Neuronal stem cell (in vitro differentiated cells): ENCODE measurements at regions not wholly inside any gene's neighbourhood (a gene's known extent, or its start where the extent isn't known, plus 50 kb on each side); places are given as distances from the start of the nearest gene placed in this dataset.

Experiments
- DNase-seq: peaks from one replicate; pipeline ENCODE4 v3.0.0-alpha.2; 2013; ENCODE audit warnings: low spot score
- H2AFZ ChIP-seq: one replicate; pipeline ENCODE4 v1.6.1; 2013; ENCODE audit warnings: mild to moderate bottlenecking, low read length, inconsistent platforms
- H2AK5ac ChIP-seq: 2 replicates; pipeline ENCODE4 v1.6.1; 2013; ENCODE audit warnings: low read depth, mild to moderate bottlenecking, inconsistent platforms, low read length, moderate library complexity, mixed read lengths
- H2BK120ac ChIP-seq: 2 replicates; pipeline ENCODE4 v1.6.1; 2013; ENCODE audit warnings: low read depth, mild to moderate bottlenecking, inconsistent platforms, low read length, moderate library complexity, mixed read lengths
- H2BK12ac ChIP-seq: one replicate; pipeline ENCODE4 v1.6.1; 2013; ENCODE audit warnings: low read length, inconsistent platforms
- H2BK15ac ChIP-seq: 2 replicates; pipeline ENCODE4 v1.6.1; 2013; ENCODE audit warnings: mild to moderate bottlenecking, low read length, inconsistent platforms, mixed read lengths
- H2BK5ac ChIP-seq: one replicate; pipeline ENCODE4 v1.6.1; 2013; ENCODE audit warnings: inconsistent platforms, mild to moderate bottlenecking, low read length, moderate library complexity
- H3K14ac ChIP-seq: one replicate; pipeline ENCODE4 v1.6.1; 2013; ENCODE audit warnings: low read length, inconsistent platforms
- H3K18ac ChIP-seq: 2 replicates; pipeline ENCODE4 v1.6.1; 2013; ENCODE audit warnings: low read length, inconsistent platforms
- H3K23ac ChIP-seq: 2 replicates; pipeline ENCODE4 v1.6.1; 2013; ENCODE audit warnings: low read depth, mild to moderate bottlenecking, mixed read lengths, low read length, inconsistent platforms; ENCODE audit not compliant: poor library complexity
- H3K27ac ChIP-seq: replicated peaks from 3 replicates; pipeline ENCODE4 v1.5.1; 2013; ENCODE audit warnings: low read length, inconsistent platforms
- H3K27me3 ChIP-seq, 3 experiments: 2 replicates each; pipeline ENCODE4 v1.6.1; 2013; ENCODE audit warnings: low read length in 3 of 3, mild to moderate bottlenecking in 2 of 3, inconsistent platforms in 1 of 3, low read depth in 1 of 3, mixed read lengths in 1 of 3, moderate library complexity in 1 of 3; ENCODE audit not compliant: control insufficient read depth in 3 of 3, insufficient read depth in 3 of 3
- H3K36me3 ChIP-seq, 2 donors: replicated peaks in 1 of 2; 2 replicates each; pipeline ENCODE4 v1.6.1; 2013; ENCODE audit warnings: low read length in 2 of 2; ENCODE audit not compliant: control insufficient read depth in 2 of 2, insufficient read depth in 2 of 2
- H3K4ac ChIP-seq: 2 replicates; pipeline ENCODE4 v1.6.1; 2013; ENCODE audit warnings: inconsistent platforms, mild to moderate bottlenecking, low read length, moderate library complexity
- H3K4me1 ChIP-seq, 2 donors: 1 replicate in 1 of 2; 2 replicates in 1 of 2; pipeline ENCODE4 v1.6.1; 2013; ENCODE audit warnings: low read length in 2 of 2, low read depth in 1 of 2; ENCODE audit not compliant: control insufficient read depth in 2 of 2, insufficient read depth in 1 of 2
- H3K4me2 ChIP-seq: one replicate; pipeline ENCODE4 v1.6.1; 2013; ENCODE audit warnings: mild to moderate bottlenecking, low read length, inconsistent platforms; ENCODE audit not compliant: insufficient read depth, poor library complexity, severe bottlenecking
- H3K4me3 ChIP-seq, 2 donors: 2 replicates each; pipeline ENCODE4 v1.5.1; 2013; ENCODE audit warnings: low read length in 2 of 2, mild to moderate bottlenecking in 2 of 2, inconsistent platforms in 1 of 2, moderate library complexity in 1 of 2
- H3K79me1 ChIP-seq: one replicate; pipeline ENCODE4 v1.6.1; 2013; ENCODE audit warnings: low read depth, mild to moderate bottlenecking, inconsistent platforms, low read length, moderate library complexity
- H3K9ac ChIP-seq: one replicate; pipeline ENCODE4 v1.6.1; 2013; ENCODE audit warnings: mild to moderate bottlenecking, low read depth, low read length, inconsistent platforms; ENCODE audit not compliant: poor library complexity
- H3K9me3 ChIP-seq, 2 donors: replicated peaks in 1 of 2; 2 replicates each; pipeline versions ENCODE3 to v1.6.1; 2013; ENCODE audit warnings: low read length in 2 of 2, mild to moderate bottlenecking in 2 of 2, inconsistent platforms in 1 of 2, low read depth in 1 of 2, mixed read lengths in 1 of 2, moderate library complexity in 1 of 2; ENCODE audit not compliant: control insufficient read depth in 2 of 2, insufficient read depth in 1 of 2
- H4K8ac ChIP-seq: one replicate; pipeline ENCODE4 v1.6.1; 2013; ENCODE audit warnings: low read depth, mild to moderate bottlenecking, inconsistent platforms, low read length, moderate library complexity
- H4K91ac ChIP-seq: one replicate; pipeline ENCODE4 v1.6.1; 2013; ENCODE audit warnings: low read length, low read depth, mild to moderate bottlenecking, inconsistent platforms; ENCODE audit not compliant: poor library complexity
- WGBS, 2 donors: extraction: QIAGEN DNeasy Blood & Tissue Kit; methylation state at CpG; one replicate each; pipeline ENCODE4 v1.1.7; 2013; ENCODE audit warnings: missing lambda C conversion rate in 2 of 2, mixed read lengths in 1 of 2; ENCODE audit not compliant: insufficient read length in 2 of 2, insufficient replicate concordance in 1 of 2; ENCODE audit errors: extremely low coverage in 2 of 2; 5-methylcytosine and 5-hydroxymethylcytosine counted together

- Histone ChIP-seq H3K23ac (no peak overlapping the region), H3K27me3 (no peaks in the 10 kb centered on the region), H3K9ac (no peak overlapping the region), H4K91ac (no peak overlapping the region), H4K8ac (no peak overlapping the region), H3K4me3 (no peak overlapping the region), H2AFZ (no peak overlapping the region), H2AK5ac (no peak overlapping the region), H2BK120ac (no peak overlapping the region), H2BK5ac (no peak overlapping the region), H3K4ac (no peak overlapping the region), H2BK15ac (no peak overlapping the region), H3K79me1 (no peaks in the 10 kb centered on the region), H3K14ac (no peak overlapping the region), H3K27ac (no peak overlapping the region), H2BK12ac (no peak overlapping the region), H3K4me2 (no peak overlapping the region), H3K36me3 (no peaks in the 10 kb centered on the region), H3K18ac (no peak overlapping the region), H3K9me3 (no peaks in the 10 kb centered on the region), H3K4me1 (peaks cover 2 to 7% of the 10 kb centered on the region in 2 donors)
- no peak for DNase-seq
- no CpG with 5 or more reads among the region's 2 CpGs for WGBS, 2 donors
These were observed 368.7 kb upstream of the CRIM1 start for GRCh38 chr2:35986871-35987270.

DNA sequence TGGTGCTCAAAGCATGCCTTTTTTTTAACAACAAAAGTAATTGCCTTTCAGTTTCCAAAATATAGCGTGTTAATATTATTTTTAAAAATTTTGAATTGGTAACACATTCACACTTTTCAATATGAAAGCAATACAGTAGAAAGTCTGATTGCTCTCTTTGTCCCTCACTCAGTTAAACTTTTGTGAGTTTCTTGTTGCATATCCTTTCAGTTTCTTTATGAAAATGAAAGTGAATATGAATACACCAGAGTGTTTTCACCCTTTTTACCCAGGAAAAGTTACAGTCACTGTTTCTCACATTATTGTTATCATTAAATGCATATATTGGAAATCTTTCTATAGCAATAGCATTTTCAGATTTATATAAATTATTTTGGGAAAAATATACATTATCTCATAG lies 377.4 kb upstream of the CRIM1 start:
- Histone ChIP-seq H3K27ac (no peak overlapping the region), H2BK5ac (no peak overlapping the region), H2BK12ac (no peak overlapping the region), H3K4me3 (no peak overlapping the region), H3K4me1 (no peaks in the 10 kb centered on the region), H3K23ac (no peak overlapping the region), H3K79me1 (no peaks in the 10 kb centered on the region), H4K8ac (no peak overlapping the region), H2AFZ (no peak overlapping the region), H2BK120ac (no peak overlapping the region), H3K9ac (no peak overlapping the region), H2BK15ac (no peak overlapping the region), H4K91ac (no peak overlapping the region), H2AK5ac (no peak overlapping the region), H3K4ac (no peak overlapping the region), H3K36me3 (no peaks in the 10 kb centered on the region), H3K14ac (no peak overlapping the region), H3K27me3 (no peaks in the 10 kb centered on the region), H3K4me2 (no peak overlapping the region), H3K18ac (no peak overlapping the region), H3K9me3 (no peaks in the 10 kb centered on the region)
- no CpG with 5 or more reads among the region's 1 CpG for WGBS, 2 donors
- no peak for DNase-seq

DNA sequence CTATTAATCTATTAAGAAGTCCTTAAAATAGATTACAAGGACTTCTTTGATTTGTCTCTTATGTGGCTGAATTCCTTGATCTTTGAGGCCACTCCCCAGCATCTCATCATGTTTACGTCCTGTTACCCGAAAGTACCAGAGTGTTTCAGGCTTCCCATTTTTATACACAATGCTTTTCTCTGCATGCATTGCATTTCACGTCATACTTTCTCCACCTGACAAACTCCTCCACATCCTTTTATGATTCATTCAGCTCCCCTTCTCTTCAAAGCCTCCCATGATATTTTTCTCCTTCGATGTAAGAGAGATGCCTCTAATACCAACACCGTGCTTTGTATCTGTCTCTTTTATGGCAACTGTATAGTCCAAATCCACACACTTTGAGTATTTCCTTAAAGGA lies 379.0 kb upstream of the CRIM1 start:
- no CpG with 5 or more reads among the region's 5 CpGs for WGBS, 2 donors
- Histone ChIP-seq H2AFZ (no peak overlapping the region), H4K8ac (no peak overlapping the region), H3K4me2 (no peak overlapping the region), H3K4me3 (no peak overlapping the region), H3K9ac (no peak overlapping the region), H3K4ac (no peak overlapping the region), H3K14ac (no peak overlapping the region), H2BK5ac (no peak overlapping the region), H3K36me3 (no peaks in the 10 kb centered on the region), H3K23ac (no peak overlapping the region), H3K9me3 (no peaks in the 10 kb centered on the region), H3K27me3 (no peaks in the 10 kb centered on the region), H2AK5ac (no peak overlapping the region), H2BK120ac (no peak overlapping the region), H3K4me1 (no peaks in the 10 kb centered on the region), H4K91ac (no peak overlapping the region), H2BK12ac (no peak overlapping the region), H3K79me1 (no peaks in the 10 kb centered on the region), H3K27ac (no peak overlapping the region), H3K18ac (no peak overlapping the region), H2BK15ac (no peak overlapping the region)
- DNase-seq: no peak

DNA sequence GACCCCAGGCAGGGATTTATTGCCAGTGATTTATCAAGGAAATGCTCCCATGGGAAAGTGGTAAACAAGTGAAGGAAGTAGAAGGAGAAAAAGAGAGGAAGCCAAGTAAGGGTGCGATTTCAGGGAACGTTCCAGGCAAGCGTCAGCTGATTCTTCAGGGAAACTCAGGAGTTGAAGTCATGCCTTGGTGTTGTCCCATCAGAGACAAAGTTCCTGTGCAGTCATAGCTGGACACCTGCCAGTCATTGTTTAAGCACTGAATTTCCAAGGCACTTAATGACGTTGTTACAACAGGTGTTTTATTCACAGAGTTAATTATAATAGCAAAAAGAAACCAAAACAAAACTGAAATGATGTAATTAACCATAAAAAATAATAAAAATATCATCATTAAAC lies 381.8 kb upstream of the CRIM1 start:
- Histone ChIP-seq H3K27me3 (no peaks in the 10 kb centered on the region), H3K18ac (no peak overlapping the region), H2AFZ (no peak overlapping the region), H3K79me1 (no peaks in the 10 kb centered on the region), H3K23ac (no peak overlapping the region), H3K4me1 (no peaks in the 10 kb centered on the region), H2AK5ac (no peak overlapping the region), H2BK12ac (no peak overlapping the region), H3K4me2 (no peak overlapping the region), H2BK15ac (no peak overlapping the region), H3K9me3 (no peaks in the 10 kb centered on the region), H3K4ac (no peak overlapping the region), H3K14ac (no peak overlapping the region), H3K36me3 (no peaks in the 10 kb centered on the region), H2BK120ac (no peak overlapping the region), H4K8ac (no peak overlapping the region), H2BK5ac (no peak overlapping the region), H3K27ac (no peak overlapping the region), H3K4me3 (no peak overlapping the region), H3K9ac (no peak overlapping the region), H4K91ac (no peak overlapping the region)
- no CpG with 5 or more reads among the region's 4 CpGs for WGBS, 2 donors
- DNase-seq: no peak
